Activated CD4-positive, alpha-beta T cell treated with anti-CD3 and anti-CD28 coated beads, Interleukin-2, amount 50 U/mL, for 4 hours (primary cell): ENCODE measurements at regions not wholly inside any gene's neighbourhood (a gene's known extent, or its start where the extent isn't known, plus 50 kb on each side); places are given as distances from the start of the nearest gene placed in this dataset.

Experiments used
- DNase-seq, 2 experiments: peaks; one replicate each; pipeline ENCODE4 v3.0.0-alpha.2; 2020

DNA sequence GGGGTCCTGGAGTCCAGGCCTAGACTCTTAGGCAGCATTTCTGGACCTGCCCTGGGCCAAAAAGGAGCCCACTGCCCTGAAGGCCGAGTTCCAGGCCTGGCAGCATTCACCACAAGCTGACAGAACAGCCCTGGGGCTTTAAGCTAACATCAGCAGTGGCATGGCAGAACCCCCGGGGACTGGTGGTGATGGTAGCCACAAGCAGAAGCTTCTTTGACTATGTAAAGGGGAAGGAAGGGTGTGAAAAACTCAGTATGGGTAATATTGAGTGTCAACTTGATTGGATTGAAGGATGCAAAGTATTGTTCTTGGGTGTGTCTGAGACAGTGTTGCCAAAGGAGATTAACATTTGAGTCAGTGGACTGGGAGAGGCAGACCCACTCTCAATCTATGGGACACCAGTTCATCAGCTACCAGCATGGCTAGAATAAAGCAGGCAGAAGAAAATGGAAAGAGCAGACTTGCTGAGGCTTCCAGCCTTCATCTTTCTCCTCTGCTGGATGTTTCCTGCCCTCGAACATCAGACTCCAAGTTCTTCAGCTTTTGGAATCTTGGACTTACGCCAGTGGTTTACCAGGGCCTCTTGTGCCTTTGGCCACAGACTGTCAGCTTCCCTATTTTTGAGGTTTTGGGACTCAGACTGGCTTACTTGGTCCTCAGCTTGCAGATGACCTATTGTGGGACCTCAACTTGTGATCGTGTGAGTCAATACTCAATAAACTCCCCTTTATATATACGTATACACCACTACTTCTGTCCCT, 661.0 kb upstream of the C9orf72 start:
- DNase-seq = no peak

DNA sequence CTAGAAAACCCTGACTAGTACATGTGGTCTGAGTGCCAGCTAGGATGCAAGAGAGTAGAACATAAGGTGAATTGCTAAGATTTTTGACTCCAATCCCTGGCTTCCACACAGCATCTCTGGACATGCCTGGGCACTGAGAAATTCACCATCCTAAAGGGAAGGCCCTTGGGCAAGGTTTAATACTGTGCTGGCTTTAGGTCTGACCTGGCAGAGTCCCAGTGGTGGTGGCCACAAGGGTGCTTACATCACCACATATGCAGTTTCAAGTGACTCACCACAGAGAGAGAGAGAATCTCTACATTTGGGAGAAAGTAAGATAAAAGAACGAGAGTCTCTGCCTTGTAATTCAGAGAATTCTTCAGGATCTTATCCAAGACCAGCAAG, 661.6 kb upstream of the C9orf72 start:
- DNase-seq = no peak

- no peak for DNase-seq
Measured at GRCh38 chr9:28249424-28249823, 676.1 kb upstream of the C9orf72 start.

GRCh38 chr9:28255174-28255573, 681.9 kb upstream of the C9orf72 start:
- DNase-seq = no peak

GRCh38 chr9:28260330-28260729, 687.0 kb upstream of the C9orf72 start:
- no peak for DNase-seq

DNA sequence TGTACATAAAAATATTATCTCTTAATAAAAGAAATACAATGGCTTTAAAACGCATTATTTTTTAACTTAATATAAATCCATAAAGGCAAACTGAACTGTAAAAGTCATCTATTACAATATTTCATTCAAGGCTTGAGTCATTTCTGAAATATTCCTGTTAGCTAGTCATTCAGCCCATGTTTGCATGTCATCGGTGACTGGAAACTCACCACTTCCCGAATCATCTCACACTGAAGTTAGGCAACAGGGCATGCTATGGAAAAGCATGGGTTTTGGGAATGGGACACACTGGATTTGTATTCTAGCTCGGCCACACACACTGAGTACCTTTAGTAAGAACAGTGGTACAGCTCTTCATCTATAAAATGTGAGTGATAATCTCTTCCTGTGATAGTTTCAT, 691.1 kb upstream of the C9orf72 start:
- no peak for DNase-seq

DNA sequence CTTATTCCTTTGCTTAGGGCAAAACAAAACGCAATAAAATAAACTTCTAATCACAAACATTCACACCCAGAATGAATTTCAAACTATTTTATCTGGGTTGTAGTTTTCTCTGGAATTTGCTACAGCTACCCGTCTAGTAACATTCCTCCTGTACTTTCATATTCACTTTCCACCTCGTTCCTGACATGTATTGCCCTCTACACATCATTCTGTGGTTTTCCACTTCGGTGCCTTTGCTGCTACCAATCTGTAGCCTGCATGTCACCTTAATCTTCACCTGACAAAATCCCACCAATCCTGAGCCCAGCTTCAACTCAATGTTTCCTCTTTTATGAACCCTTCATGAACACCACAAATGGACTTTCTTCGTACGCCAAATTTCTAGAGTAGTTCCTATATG, 694.1 kb upstream of the C9orf72 start:
- no peak for DNase-seq

- no peak for DNase-seq
Measured at GRCh38 chr9:28270156-28270555, 696.9 kb upstream of the C9orf72 start.

- DNase-seq = no peak
Measured at GRCh38 chr9:28272127-28272526, 698.8 kb upstream of the C9orf72 start.

DNA sequence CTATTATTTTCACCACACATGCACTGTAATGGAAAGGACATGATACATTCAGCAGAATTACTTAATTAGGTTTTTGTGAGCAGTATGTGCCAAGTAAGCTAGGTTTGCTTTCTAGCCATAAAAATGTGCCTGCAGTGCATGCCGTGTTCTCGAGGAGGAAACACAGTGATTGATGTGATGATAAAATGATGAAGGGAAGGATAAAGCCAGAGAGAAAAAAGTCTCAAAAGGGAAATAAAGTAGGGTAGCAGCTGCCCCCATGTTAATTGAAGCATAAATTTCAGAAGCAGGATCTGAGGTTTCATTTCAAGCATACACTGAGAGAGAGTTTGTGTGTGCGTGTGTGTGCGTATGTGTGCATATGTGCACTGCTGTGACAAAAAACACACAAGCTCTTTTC, 714.2 kb upstream of the C9orf72 start:
- no peak for DNase-seq

GRCh38 chr9:28289746-28290145, 716.5 kb upstream of the C9orf72 start:
- no peak for DNase-seq

DNA sequence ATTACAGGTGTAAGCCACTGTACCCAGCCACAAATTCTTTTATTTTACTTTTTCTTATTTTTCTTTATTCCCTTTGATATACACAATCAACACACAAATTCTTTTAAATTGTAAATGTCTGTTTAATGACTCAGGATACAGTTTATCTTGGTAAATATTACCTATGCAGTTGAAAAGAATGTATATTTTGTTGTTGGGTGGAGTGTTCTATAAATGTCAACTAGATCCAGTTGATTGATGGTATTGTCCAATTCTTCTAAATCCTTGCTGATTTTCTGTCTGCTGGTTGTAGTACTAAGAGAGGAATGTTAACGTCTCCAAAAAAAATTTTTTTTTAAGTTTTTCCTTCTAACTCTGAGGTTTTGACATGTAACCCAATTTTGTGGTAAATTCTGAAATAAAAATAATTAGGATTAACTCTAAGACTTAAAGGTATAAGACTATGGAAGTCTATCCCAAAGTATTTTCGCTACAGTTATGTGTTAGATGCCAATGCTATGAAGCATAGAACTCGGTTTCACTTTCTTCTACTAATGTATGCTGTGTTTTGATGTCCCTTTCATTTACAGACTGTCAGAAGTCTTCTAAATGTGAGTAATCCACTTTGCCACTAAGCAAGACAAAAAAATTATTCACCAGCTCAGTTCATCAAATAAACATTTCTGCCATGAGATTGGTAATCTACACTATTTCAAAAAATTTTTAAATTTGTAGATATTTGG, 720.2 kb upstream of the C9orf72 start:
- no peak for DNase-seq

DNA sequence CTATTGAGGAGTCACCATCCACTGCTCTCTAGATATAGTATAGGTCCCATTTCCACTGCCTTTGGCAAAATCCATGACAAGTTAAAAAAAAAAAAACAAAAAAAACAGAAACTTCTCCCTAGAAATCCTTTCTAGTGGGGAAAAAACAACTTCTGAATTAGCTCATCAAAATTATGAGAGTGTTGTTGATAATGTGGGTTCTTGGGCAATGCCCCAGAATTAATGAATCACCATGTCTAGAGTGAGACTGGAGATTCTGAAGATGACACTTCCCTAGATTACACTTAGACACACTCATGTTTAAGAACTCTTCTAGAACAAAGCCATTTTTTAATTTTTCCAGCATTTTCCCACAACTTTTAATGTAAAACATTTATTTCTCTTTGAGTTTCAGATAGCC, 728.0 kb upstream of the C9orf72 start:
- no peak for DNase-seq

DNA sequence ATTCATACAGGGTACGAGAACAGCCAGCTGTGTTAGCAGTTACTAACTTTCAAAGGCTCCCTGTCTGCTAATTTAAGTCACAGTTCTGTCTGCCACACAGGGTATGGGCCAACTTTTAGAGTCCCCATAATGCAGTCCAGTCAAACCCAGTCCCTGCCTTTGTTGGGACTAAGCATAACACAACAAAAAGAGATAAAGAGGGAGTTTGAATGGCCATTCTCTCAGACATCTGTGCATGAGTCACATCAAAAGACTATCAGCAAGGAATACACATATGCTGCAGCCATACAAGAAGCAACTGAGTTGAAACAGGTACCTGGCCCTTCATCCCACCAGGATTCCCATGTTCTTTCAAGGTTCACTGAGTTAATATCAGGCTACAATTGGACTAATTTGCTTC, 744.5 kb upstream of the C9orf72 start:
- DNase-seq = no peak

GRCh38 chr9:28318515-28318914, 745.2 kb upstream of the C9orf72 start:
- no peak for DNase-seq

- DNase-seq = no peak
Measured at GRCh38 chr9:28319981-28320380, 746.7 kb upstream of the C9orf72 start.

- DNase-seq = no peak
Measured at GRCh38 chr9:28320616-28321015, 747.3 kb upstream of the C9orf72 start.

GRCh38 chr9:28329323-28329722, 756.0 kb upstream of the C9orf72 start:
- no peak for DNase-seq

- DNase-seq = no peak
Measured at GRCh38 chr9:28332648-28333047, 759.4 kb upstream of the C9orf72 start.

GRCh38 chr9:28341913-28342312, 768.6 kb upstream of the C9orf72 start:
- DNase-seq = no peak

- DNase-seq = no peak
Measured at GRCh38 chr9:28342815-28343338, 769.6 kb upstream of the C9orf72 start.

DNA sequence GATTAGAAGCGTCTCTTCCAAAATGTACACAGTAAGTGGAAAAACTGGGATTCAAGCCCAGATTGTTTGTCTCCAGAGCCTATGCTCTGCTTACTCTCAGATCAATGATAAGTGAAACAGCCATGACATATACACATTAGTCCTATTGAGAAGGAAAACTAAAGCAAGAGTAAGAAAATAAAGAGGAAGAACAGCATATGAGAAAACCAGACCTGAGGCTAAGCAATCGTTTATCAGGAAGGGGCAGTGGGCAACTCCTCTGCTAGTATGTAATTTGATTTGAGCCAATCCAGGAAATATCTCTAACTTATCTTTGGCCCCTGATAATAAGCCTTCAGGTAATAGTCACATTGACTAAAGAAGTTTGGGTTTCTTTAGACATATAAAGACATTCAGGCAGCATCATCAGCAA, 789.9 kb upstream of the C9orf72 start:
- no peak for DNase-seq

GRCh38 chr9:28365020-28365640, 791.8 kb upstream of the C9orf72 start:
- DNase-seq = no peak

DNA sequence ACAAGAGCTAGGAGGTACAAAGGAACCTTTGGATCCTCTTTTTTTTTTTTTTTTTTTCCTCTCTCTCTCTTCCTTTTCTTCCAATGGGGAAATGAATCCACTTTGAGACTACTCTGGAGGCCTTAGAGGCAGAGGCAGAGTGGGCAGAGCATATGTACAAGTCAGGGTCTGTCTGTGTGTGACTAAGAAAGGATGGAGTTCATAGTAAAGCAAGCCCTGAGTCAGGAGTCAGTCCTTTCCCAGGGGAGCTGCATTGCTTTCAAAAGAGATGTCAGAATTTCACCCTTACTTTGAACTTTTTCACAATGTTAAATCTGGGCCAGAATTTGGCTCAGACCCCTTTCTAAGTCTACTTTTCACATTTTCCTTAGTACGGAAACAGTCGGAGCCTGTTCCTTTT, 792.4 kb upstream of the C9orf72 start:
- no peak for DNase-seq
